Mucosa of descending colon (tissue), 3 donors: ENCODE measurements at regions not wholly inside any gene's neighbourhood (a gene's known extent, or its start where the extent isn't known, plus 50 kb on each side); places are given as distances from the start of the nearest gene placed in this dataset.

Experiments used
- ATAC-seq: fragments of 200-7000 bp; cut with Tn5 transposase; one replicate; pipeline ENCODE4 v1.9.1; 2020; ENCODE audit warnings: mild to moderate bottlenecking, moderate library complexity
- DNase-seq, 3 donors: peaks; one replicate each; pipeline ENCODE4 v3.0.0-alpha.2; 2020
- H3K36me3 ChIP-seq: fragments of 200-600 bp; one replicate; pipeline ENCODE4 v1.8.0; 2021; ENCODE audit warnings: low read depth, mild to moderate bottlenecking
- H3K4me1 ChIP-seq: fragments of 200-600 bp; one replicate; pipeline ENCODE4 v1.8.0; 2021; ENCODE audit warnings: low read depth, mild to moderate bottlenecking
- H3K4me3 ChIP-seq: fragments of 200-600 bp; one replicate; pipeline ENCODE4 v1.8.0; 2021; ENCODE audit warnings: mild to moderate bottlenecking
- H3K9me3 ChIP-seq: fragments of 200-600 bp; one replicate; pipeline ENCODE4 v1.8.0; 2021; ENCODE audit warnings: mild to moderate bottlenecking
- CTCF ChIP-seq: fragments of 200-600 bp; IDR thresholded peaks from one replicate; pipeline ENCODE4 v1.8.0; 2022; ENCODE audit warnings: antibody characterized with exemption, mild to moderate bottlenecking
- intact Hi-C, 2 donors: fragments of 100-400 bp; cut with DNase I in 1 of 2; cut with micrococcal nuclease in 1 of 2; formaldehyde crosslinking; loops; one replicate each; pipeline versions ENCODE4 v1.11.0 to v1.11.1; 2022; cut with DNase I, micrococcal nuclease
- donor health status: DM: no; HTN: no; CAD: no; lungs with moderate emphysema.
- donor health status: DM: no; HTN: no; CAD: no.
- donor health status: DM: no; HTN: yes; CAD: no.

- Histone ChIP-seq H3K9me3 (no peaks in the 10 kb centered on the region), H3K4me1 (no peaks in the 10 kb centered on the region), H3K36me3 (no peaks in the 10 kb centered on the region), H3K4me3 (no peak overlapping the region)
- DNase-seq (no peak), ATAC-seq (no peak)
- no peak for TF ChIP-seq CTCF
- intact Hi-C loops: no loop called here
Observed at GRCh38 chr2:128867936-128868636, 549.4 kb upstream of the HS6ST1 start.

DNA sequence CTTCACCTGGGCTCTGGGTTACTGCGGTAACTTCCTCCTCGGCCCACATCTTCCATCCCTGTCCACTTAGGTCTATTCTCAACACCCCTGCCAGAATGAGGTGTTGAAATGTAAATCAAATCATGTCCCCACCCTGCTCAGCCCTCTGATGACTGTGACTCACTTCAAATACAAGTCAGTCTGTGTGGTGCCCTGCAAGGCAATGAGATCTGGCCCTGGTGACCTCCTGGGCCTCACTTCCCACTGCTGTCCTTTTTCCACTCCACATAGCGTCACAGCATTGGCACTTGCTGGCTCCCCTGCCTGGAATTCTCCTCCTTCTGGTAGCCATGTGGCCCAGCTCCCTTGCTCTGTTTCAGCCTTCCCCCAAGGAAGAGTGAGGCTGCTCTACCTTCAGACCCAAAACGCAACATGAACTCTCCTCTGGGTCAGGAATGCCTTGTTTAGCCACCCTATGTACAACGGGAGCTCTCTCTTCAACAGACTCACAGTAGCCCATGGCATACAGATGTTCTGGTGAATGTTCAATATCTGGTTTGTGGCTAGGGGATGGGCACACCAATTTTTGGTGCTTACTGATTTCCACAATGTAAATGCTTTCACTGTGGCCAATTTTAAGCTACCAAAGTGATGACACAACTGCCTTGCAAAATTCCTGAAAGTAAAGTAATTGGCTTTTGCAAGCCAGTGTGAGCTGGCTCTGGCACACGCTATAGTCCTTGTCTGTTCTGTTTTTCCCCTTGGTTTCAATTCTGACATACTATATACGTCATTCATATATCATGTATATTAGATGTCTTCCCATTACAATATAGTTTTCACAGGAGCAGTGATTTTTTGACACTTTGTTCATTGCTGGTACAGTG is 550.3 kb upstream of the HS6ST1 start:
- DNase-seq (no peak), ATAC-seq (no peak)
- H3K36me3 ChIP-seq: no peaks in the 10 kb centered on the region
- no peaks in the 10 kb centered on the region for H3K4me1 ChIP-seq
- no peak overlapping the region for H3K4me3 ChIP-seq
- intact Hi-C loops: no loop called here
- TF ChIP-seq CTCF: no peak
- H3K9me3 ChIP-seq: no peaks in the 10 kb centered on the region

GRCh38 chr2:128874608-128875007 is 555.9 kb upstream of the HS6ST1 start:
- no peak for TF ChIP-seq CTCF
- Histone ChIP-seq H3K9me3 (no peaks in the 10 kb centered on the region), H3K4me1 (no peaks in the 10 kb centered on the region), H3K36me3 (no peaks in the 10 kb centered on the region), H3K4me3 (no peak overlapping the region)
- ATAC-seq (no peak), DNase-seq (no peak)
- intact Hi-C loops: no loop called here

GRCh38 chr2:128876986-128877983 is 558.6 kb upstream of the HS6ST1 start:
- Histone ChIP-seq H3K9me3 (no peaks in the 10 kb centered on the region), H3K4me1 (no peaks in the 10 kb centered on the region), H3K36me3 (no peaks in the 10 kb centered on the region), H3K4me3 (no peak overlapping the region)
- intact Hi-C loops: no loop called here
- ATAC-seq: no peak
- DNase-seq: no peak
- TF ChIP-seq CTCF: no peak

DNA sequence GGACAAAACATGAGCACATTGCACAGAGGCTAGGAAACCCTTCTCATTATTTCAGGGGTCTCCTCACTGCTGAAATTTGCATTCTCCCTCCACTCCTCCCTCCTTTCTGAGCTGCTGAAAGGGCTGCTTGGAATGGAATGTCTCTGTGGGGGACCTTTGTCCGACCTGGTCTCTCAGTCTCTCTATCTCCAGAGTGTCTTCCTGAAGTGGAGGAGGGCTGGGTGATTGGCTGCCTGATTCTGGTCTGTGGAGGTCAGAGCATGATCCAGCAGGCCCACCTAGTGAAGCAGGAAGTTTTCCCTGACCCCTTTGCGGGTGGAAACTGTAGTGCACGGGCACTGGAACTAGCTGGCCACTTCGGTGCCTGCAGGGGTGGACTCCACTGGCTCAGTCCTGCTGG is 560.5 kb upstream of the HS6ST1 start:
- no peaks in the 10 kb centered on the region for H3K4me1 ChIP-seq
- no peak overlapping the region for H3K4me3 ChIP-seq
- no peak for TF ChIP-seq CTCF
- intact Hi-C loops: no loop called here
- ATAC-seq (no peak), DNase-seq (no peak)
- no peaks in the 10 kb centered on the region for H3K9me3 ChIP-seq
- H3K36me3 ChIP-seq: no peaks in the 10 kb centered on the region
